Embryonic facial prominence (tissue), 1 donor: ENCODE measurements at regions not wholly inside any gene's neighbourhood (a gene's known extent, or its start where the extent isn't known, plus 50 kb on each side); places are given as distances from the start of the nearest gene placed in this dataset.

Source experiments
- DNase-seq: peaks from one replicate; pipeline ENCODE4 v3.0.0-alpha.2; 2016; ENCODE audit errors: extremely low spot score

DNA sequence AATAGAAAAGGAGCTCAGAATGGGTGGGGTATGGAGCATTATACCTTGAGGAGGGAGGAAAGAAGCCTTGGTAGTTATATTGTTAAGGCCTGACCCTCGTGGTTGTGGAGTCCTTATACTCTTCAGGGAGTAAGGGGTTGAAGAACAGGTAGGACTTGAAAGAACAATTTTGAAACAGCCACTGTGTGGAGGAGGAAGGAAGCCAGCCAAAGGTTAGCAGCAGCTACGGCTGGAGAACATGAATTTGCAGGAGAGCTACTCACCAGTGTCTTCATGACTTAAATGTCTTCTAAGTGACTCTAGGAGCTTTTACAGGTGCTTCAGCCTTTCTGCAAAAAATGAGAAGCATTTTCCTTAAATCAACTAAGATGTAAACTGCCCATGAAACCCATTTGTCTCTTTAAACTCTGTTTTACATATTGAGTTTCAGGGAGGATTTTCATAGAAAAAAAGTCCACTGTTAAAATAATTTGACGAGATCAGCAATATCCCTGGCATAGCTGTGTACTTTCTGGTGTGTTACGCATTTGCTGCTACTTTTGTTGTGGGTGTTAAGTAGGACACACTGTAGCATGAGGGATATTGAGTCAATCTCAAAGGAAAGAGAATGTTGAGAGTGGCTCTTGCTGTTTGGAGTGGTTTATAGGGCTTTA, 110.6 kb upstream of the ELL2 start:
- DNase-seq, result no peak

DNA sequence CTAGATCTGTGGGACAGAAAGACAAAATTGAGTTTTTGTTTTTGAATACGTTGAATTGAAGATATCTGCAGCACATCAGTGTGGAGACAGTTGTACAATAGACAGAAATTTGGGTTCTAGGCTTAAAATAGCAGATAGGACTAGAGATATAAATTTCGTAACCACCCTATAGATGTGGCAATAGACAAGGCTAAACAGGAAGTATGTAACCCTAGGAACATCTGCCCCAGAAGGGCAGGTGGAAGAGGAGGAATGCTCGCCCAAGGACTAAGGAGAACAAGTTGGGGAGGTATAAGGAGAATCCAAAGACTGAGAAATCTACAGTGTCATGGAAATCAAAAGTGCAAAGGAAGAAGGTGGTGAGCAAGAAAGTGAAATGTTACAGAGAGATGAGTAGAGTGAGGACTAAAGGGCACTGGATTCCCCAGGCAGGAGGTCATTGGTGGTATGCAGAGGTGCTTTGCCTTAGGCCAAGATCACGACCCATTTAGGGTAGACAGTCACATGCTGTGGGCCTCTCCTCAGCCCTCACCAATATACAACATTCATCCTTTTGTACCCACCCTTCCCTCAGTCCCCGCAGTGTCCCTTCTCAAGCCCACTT, 109.1 kb upstream of the ELL2 start:
- no peak for DNase-seq

DNA sequence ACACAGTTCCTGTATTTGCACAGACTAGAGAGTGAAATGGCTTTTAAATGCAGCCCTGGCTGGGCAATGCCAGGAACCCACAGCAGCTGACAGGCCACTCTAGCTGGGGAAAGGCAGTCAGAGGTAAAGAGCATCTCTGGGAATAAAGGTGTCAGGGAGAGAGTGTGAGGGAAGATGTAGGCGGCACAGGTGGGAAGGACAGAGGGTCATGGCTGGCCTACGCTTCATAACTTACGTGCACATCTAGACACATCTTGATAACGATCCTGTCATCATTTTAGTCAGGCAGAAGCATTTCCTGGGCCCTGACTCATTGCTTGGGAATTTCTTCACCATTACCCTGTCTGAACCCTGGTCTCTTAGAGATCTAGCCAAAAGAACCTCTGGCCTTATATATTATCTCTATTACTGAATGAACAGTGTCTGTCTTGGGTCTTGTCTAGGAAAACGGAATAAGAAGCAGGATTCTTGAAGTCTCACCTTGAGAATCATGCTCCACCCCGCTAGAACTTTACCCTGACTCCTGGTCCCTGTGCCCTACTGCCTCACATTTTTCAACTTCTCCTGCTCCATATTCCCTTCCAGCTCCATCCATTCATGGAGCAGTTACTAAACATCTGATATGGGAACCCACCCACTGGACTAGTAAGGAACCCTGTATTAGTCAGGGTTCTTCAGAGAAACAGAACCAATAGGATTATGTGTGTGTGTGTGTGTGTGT, 106.4 kb upstream of the ELL2 start:
- no peak for DNase-seq

DNA sequence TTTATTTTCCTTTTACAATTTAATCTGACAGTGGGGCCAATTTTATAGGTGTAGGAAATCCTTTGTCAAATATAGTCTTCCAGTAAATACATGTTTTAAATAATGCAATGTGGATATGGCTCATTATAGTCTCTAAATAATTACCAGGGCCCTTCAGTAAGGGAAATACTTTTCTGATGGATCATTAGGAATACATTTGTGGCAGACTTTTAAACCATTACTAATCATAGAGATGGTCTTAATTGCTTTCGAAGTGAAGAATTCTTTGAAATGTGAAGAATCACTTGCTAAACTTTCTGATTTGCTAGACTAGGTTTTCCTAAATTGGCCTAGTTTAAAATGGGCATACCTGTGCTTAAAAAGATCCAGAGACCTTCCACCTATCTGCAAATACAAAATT, 105.6 kb upstream of the ELL2 start:
- DNase-seq, result no peak

DNA sequence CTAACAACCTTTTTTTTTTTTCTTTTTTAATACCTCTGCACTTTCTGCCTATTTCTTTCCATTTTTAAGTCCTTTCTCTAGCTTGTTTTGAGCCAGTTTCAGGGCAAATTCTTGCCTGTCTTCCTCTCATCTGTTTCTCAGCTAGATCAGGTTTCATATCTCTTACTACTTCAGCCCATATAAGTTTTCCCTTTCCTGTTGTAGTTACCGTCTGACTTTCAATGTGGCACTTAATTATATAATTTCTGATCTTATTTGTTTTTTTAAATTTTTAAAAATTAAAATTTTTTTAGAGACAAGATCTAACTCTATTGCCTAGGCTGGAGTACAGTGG, 104.7 kb upstream of the ELL2 start:
- DNase-seq, result no peak

DNA sequence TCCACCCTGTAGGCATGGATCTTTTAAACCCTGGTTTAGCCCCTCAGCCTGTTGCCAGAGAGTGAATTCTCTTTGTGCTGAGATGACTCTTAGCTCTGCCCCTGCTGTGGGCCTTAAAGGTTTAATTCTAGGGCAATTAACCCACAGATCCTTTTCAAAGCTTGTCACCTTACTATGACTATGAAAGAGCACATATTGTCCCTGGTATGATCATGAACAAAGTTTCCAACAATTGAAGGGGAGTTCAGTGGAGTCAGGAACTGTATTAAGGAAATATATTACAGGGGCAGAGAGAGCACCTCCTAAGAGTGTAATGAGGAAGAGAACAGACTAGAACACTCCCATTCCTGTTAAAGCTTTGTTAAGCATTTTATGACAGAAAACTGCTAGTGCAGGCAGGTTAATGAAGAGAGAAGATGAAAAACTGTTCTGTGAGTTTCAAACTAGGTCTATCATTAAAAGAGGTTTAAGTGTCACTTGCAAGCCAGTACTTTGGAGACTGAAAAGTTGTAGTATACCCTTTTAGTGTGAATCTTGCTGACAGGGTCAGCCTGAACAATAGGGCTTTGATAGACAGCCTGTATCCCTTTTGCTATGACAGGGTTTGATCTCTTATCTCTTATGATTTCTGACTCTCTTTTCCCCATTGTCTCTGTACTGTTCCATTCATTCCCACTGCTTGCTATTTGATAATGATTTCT, 104.2 kb upstream of the ELL2 start:
- no peak for DNase-seq

DNA sequence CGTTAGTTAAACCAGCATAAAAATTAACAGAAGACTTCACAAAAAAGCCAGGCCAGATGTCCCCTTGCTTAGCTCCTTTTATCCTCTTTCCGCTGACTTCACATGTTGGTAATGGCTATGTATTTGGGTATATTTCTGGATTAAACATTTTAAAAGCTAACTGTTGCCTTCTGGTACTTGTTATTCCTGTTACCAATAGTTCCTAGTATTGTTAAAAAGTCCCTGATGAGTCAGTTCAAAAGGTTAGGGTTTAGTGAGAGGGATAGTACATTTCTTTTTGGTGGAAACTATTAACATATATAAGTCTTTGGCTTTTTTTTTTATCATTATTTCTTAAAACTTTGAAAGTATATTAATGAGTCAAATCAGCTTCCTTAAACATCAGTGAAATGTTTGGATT, 103.2 kb upstream of the ELL2 start:
- DNase-seq, result no peak

DNA sequence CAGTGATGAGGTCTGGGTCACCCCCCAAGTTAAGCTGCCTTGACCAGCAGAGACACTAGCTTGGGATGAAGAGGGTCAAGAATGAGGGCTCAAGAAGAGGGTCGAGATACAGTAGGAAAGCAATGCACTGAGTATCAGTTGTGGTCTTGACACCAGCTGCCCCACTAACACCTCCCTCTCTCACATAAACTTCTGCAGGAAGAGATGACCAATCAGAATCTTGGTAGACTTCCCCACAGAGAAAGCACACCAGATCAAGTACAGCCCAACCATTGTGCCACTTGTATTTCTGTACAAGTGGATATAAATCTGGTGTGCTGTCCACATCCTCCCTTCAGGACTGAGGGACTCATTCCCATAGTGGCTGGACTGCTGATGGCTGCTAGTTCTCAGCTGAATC, 101.2 kb upstream of the ELL2 start:
- no peak for DNase-seq

DNA sequence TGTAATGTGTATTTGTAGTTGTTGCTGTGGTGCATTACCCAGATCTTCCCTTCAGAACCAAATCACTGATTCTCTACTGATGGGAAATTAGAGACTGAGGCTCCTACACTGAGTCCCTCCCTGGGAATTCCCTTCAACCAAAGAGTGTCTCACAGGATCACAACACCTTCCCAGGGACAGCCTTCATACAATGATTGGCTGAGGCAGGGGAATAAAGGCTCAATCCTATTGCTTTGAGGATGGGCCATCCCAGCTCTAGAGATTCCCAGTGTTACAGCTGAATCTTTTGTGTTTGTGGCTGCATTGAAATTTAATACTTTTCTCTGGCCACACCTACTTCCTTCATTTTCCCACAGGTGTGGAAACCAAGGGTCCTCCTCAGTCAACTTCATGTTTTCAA, 96.4 kb upstream of the ELL2 start:
- DNase-seq, result no peak

DNA sequence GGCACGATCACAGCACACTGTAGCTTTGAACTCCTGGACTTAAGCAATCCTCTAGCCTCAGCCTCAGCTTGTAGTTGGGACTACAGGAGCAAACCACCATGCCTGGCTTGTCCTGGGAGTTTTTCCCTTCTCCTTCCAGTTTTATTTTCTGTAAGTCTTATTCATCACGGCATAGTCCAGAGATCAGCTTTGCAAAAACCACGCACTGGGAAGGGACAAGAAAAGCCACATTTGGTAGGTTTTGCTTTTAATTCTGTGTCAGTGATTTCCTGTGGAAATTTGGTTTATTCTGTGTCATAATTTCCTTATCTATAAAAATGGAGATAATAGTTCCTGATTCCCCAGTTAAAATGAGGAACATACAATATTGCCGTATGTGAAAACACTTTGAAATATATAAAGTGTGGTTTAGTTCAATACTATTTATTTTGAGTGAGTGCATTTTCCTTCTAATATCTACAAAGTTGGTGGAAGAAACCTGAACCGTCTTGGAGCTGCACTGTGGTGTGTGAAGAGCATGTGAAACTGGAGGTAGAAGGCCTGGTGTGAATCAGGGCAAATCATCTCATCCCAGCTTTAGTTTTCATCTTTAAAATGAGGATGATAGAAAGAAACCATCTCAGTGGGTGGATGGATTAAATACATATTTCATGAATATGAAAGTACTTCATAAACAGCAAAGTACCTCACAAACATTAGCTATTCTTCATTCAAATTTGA, 92.8 kb upstream of the ELL2 start:
- no peak for DNase-seq

DNA sequence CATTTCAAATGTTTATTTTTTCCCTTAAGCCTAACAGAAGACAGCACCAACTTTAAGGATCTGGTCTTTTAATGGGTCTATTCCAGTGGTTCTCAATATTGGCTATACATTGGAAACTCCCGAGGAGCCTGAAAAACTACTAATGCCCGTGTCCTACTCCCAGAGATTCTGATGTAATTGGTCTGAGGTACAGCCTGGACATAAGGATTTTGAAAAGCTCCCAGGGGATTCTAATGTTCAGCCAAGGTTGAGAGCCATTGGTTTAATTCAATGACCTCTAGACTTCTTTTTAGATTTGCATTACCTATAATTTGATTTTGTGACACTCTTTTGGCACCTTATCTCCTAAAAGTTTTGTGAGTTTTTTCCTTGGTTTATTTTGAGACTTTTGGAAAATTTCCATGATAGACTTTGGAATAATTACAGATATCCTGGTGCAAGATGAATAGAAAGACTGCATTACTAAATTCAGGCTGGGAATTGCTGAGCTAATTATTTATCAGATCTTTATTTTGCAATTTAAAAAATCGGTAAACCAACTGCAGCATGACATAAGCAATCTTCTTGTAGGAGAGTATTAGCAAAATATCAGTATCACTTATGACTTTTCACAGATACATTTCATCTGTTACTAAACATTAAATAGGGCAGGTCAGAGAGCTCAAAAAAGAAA, 91.5 kb upstream of the ELL2 start:
- no peak for DNase-seq

DNA sequence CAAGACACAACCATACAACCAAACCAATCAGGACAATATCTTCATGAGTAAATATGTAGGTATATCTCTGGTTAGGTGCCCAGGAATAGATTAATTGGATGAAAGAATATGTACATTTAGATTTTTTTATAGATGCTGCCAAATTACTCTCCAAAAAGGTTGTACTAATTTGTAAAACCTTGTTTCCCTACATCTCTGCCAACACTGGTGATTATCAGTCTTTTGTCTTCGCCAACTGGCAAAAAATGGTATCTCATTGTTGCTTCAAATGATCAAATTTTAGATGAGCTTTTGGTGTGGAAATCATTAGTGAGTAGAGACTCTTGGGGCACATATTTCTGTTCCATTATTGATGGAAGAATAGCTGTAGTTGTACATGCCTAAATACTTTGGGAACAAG, 90.7 kb upstream of the ELL2 start:
- DNase-seq, result no peak

DNA sequence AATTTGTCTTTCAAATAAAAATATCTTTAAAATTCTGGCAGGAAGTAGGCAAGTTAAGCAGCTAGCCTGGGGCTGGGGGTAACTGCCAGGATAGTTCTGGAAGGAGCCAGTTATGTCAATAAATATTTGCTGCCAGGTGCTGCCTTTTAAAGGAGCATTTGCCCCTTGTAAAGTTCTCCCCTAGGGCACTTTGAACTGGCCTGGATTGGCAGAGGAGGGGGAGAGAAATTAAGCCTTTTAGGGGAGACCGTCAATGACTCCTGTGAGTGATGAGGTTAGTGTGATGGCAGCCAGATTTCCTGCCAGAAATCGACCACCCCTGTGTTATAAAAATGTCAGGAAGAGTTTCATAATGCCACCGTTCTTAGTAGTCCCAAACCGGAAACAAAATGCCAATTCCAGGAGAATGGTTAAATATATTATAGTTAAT, 89.8 kb upstream of the ELL2 start:
- no peak for DNase-seq

DNA sequence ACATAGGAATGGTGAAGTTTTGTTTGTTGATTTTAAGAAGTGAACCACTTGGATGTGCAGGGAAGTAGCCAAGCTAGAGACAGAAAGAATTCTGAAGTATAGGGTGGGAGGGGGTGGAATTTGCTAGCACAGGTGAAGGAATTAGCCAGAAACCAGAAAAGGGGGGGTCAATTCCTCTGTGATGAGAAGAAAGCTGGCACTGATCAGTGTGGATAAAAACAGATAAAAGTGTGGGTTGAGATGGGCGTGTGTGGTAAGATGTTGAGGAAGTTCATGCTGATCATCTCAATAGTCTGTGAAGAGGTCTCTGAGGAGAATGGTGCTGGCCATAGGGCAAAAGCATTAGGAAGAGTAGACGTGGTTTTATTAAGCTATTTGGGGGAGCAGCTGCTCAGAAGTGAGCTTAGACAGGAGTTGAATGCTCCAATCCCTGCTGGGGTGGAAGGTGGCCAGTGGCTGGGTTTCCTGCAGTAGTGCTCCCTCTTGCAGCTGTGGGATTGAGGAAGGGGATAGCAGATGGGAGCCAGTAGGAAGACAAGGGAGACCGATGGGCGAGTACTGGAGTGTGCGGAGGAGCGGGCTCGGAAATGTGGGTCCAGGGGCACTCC, 88.7 kb upstream of the ELL2 start:
- no peak for DNase-seq

DNA sequence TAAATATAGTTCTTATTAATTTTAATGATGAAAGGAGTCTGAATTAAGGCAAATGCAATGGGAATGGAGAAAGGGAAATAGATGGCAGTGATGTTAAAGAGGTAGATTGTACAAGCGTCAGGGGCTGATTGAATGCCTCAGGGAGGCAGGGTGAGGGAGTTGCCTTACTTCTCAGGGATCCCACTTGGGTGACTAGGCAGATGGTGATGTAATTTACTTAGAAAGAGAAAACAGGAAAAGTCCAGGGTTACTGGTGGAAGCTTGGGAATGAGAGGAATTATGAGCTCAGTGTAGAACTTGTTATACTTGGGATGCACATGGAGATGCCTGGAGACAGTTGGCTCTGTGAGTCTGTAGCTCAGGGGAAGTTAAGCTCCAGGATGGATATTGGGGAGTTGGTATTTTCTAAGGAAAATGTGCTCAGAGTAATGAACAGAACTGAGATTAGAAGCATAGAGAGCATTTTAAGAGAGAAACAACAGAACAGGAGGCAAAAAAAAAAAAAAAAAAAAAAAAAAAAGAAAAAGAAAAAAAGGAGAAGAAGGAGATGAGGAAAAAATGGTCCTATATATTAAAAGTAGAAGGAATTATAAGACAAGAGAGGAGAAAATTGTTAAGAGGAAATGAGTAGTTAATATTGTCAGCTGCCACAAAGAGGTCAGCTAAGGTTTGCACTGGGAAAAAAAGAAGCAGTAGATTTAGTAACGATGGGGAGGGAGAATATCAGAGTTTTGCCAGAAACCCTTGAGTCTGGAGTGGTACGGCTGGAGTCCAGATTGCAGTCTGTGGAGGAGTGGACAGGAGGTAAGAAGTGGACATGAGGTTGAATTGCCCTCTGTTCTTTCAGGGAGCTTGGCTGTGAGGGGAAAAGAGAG, 88.0 kb upstream of the ELL2 start:
- DNase-seq, result no peak

DNA sequence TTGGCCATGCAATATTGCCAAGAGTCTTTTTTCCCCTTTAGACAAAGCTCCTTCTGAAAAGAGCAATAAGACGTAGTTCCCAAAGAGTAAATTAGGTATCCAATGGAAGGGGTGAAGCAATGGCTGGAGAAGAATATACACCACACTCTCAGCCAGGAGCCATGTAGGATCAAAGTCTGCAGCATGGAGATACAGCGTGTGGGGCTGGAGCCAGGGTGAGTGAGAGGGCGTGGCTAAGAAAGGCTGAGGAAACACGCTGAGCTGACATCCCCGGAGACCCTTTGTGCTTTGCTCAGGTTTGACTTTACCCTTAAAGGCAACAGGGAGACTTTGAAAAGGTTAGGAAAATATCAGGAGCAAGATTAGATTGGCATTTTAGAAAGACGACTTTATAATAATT, 87.1 kb upstream of the ELL2 start:
- no peak for DNase-seq

DNA sequence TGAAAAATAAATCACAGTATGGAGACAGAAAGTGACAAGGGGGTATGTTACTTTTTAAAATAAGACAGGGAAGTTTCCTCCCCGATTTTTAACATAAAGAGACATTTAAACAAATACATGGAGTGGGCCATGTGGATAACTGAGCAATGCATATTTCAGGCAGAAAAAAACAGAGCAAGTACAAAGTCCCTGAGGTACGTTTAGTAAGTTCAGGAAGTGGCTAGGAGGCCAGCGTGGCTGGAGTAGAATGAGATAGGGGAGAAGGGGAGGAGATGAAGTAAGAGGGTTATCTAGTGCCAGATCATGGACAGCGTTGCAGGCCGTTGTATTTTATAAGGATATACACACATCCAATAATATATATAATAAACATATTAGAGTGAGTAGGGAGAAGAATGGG, 84.2 kb upstream of the ELL2 start:
- no peak for DNase-seq

DNA sequence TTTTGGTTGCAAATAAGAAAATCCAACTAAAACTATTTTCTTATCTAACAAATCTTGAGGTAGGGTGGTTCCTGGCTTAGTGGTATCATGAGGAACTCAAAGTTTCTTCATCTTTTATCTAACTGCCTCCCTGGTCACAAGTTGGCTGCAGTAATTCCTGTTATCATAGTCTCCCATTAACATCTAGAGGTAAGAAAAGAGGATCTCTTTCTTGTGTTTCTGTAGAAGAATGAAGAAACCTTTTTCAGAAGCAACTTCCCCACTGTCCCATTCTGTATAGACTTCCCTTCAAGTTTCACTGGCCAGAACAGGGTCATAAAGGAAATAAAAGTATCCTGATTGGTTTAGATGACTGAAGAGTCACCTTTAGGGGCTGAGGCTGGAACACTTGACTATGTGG, 81.8 kb upstream of the ELL2 start:
- no peak for DNase-seq

DNA sequence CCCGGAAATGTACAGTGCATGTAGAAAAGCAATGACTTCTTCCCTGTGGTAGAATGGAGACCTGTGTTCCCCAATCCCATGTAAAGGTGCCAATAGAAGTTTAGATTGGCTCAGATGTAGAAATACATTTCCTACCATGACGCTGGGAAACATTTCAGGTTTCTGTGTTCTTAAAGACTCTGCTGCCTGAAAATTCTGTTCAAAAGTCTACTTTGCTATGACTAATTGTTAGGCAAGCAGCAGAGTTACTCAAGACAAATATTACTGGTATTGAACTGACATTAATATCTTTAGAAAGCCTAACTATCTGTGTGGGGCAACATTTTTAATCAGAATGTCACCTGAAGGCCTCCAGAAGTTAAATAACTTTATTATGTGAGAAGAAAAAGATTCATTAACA, 75.5 kb upstream of the ELL2 start:
- DNase-seq, result no peak

DNA sequence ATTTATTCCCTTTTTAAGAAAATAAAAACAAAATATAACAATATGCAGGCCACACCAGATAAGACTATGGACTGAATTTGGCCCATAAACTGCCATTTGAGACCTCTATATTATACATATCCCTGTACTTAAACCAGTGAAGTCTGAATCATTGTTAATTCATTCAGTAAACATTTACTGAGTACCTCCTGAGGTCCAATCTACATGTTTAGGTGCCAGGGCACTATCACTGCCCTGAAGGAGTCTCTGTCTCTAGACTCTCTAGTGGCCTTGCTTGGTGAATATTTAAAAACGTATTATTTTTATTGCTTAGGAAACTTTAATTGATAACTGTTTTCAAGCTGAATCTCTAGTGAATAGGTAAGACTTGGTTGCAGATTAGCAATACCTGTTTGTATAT, 74.7 kb upstream of the ELL2 start:
- no peak for DNase-seq
